ENCODE measurements at regions not wholly inside any gene's neighbourhood (a gene's known extent, or its start where the extent isn't known, plus 50 kb on each side); places are given as distances from the start of the nearest gene placed in this dataset.

DNA sequence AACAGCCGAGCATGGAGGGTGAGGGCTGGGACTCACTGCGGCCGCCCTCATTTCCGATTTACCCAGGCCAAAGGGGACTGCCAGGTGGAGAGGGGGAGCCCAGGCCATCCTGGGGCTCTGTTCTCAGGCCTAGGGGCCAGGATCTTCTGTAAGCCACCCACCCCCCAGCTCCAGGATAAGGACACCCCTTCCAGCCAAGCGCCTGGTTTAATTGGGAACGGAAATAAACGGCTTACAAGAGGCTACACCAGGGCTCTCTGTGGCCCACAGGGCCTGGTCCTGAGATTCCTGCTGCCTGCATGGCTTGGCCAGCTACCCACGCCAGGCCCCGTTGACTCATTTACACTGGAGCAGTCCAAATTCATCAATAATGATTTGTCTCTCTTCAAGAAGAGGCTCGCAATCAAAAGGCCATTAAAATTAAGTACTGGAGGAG is 68.1 kb upstream of the TOP1 start:
- no peak for TF ChIP-seq CTCF (IDR thresholded peaks at IDR 0.05; ENCODE audit: low read depth, low read length)
- no peaks in the 10 kb centered on the region for H3K27me3 ChIP-seq (ENCODE audit: insufficient read depth, low read depth, severe bottlenecking)
- no peak for DNase-seq
- H3K36me3 ChIP-seq = no peaks in the 10 kb centered on the region
- H3K27ac ChIP-seq = no peak overlapping the region
- no peak overlapping the region for H3K4me3 ChIP-seq (ENCODE audit: low read depth, low read length)
- no peaks in the 10 kb centered on the region for H3K9me3 ChIP-seq (ENCODE audit: severe bottlenecking)

DNA sequence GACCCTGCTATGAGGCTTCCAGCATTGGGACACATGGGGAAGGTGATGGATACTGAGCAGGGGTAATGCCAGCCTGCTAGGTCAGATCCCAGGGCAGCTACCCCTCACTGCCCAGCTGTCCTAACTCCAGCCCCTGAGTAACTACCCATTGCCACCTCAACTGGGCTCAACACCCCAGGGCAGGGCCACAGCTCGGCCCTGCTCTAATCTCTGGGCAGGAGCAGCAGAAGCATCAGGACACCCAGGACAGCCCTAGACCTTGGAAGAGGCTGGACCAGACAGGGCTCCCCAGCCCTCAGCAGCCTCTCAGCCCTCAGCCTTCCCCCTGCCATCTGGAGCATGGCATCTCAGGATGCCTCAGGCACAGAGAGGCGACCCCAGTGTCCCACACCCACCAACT is 67.4 kb upstream of the TOP1 start:
- Histone ChIP-seq H3K9me3 (ENCODE audit: severe bottlenecking) (no peaks in the 10 kb centered on the region), H3K36me3 (no peaks in the 10 kb centered on the region), H3K27me3 (ENCODE audit: insufficient read depth, low read depth, severe bottlenecking) (no peaks in the 10 kb centered on the region), H3K27ac (no peak overlapping the region), H3K4me3 (ENCODE audit: low read depth, low read length) (no peak overlapping the region)
- TF ChIP-seq CTCF (IDR thresholded peaks at IDR 0.05; ENCODE audit: low read depth, low read length) = no peak
- no peak for DNase-seq

DNA sequence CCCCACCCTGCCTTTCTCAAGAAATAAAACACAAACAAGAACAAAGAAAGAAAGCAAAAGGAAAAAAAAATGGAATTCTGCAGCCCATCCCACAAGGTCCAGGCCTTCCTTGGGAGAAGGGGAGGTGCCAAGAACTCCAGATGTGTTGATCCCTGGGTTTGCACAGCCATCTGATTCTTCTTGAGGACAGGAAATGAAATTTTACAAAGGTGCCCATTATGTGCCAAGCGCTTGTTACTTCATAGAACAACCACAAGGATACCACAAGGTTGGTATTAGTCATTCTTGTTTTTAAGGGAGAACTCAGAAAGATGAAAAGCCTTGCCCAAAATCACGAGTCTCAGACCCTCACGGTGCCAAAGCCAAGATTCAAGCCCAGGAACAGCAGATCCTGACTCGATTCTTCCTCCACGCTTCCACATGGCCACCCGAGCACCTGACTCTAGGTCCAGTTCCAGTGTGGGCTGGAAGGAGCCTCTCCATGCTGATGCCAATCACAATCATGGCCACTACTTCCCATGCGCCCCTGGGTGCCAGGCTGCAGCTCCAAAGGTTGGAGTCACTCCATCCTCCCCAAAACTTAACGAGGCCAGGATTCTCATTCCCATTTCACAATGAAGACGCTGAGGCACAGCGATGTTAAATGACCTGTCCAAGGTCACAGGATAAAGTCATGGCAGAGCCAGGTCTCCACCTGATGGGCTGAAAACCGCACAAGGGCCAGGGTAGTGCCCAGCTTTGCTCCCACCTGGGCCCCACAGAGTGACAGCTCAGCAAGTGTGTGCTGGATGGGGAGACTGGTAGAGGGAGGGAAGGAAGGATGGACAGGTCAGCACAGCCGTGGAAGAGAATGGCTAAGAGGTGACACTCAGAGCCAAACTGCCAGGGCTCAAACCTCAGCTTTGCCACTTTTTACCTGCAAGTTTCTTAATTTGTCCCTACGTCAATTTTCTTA is 66.7 kb upstream of the TOP1 start:
- no peak for DNase-seq

GRCh38 chr20:40962733-40963504 is 65.7 kb upstream of the TOP1 start:
- DNase-seq = peak; percentile 84
- peak; percentile 75 for TF ChIP-seq CTCF (IDR thresholded peaks at IDR 0.05; ENCODE audit: low read depth, low read length)
- H3K36me3 ChIP-seq = no peaks in the 10 kb centered on the region
- no peaks in the 10 kb centered on the region for H3K27me3 ChIP-seq (ENCODE audit: insufficient read depth, low read depth, severe bottlenecking)
- peak overlapping the region; percentile 75 for H3K27ac ChIP-seq
- H3K4me3 ChIP-seq (ENCODE audit: low read depth, low read length) = peak overlapping the region; percentile 36
- H3K9me3 ChIP-seq (ENCODE audit: severe bottlenecking) = no peaks in the 10 kb centered on the region

More for the DNA sequence above, 66.7 kb upstream of the TOP1 start:
- Histone ChIP-seq H3K36me3 (no peaks in the 10 kb centered on the region), H3K27ac (no peak overlapping the region), H3K4me3 (ENCODE audit: low read depth, low read length) (no peak overlapping the region), H3K9me3 (ENCODE audit: severe bottlenecking) (no peaks in the 10 kb centered on the region), H3K27me3 (ENCODE audit: insufficient read depth, low read depth, severe bottlenecking) (no peaks in the 10 kb centered on the region)
- TF ChIP-seq CTCF (IDR thresholded peaks at IDR 0.05; ENCODE audit: low read depth, low read length) = no peak

- H3K4me3 ChIP-seq (ENCODE audit: low read depth, low read length) = no peak overlapping the region
- DNase-seq = no peak
These were observed 65.1 kb upstream of the TOP1 start for GRCh38 chr20:40963505-40963845.

More at GRCh38 chr20:40963505-40963845, 65.1 kb upstream of the TOP1 start:
- no peaks in the 10 kb centered on the region for H3K36me3 ChIP-seq
- H3K27me3 ChIP-seq (ENCODE audit: insufficient read depth, low read depth, severe bottlenecking) = no peaks in the 10 kb centered on the region
- H3K9me3 ChIP-seq (ENCODE audit: severe bottlenecking) = no peaks in the 10 kb centered on the region
- no peak for TF ChIP-seq CTCF (IDR thresholded peaks at IDR 0.05; ENCODE audit: low read depth, low read length)
- H3K27ac ChIP-seq = no peak overlapping the region

All from WERI-Rb-1 (cell line).